Stimulated activated CD8-positive, alpha-beta memory T cell treated with anti-CD3 and anti-CD28 coated beads, Interleukin-12 subunit alpha, Interleukin-12 subunit beta, amount 100 ng/mL, for 24 hours (primary cell): ENCODE measurements at regions not wholly inside any gene's neighbourhood (a gene's known extent, or its start where the extent isn't known, plus 50 kb on each side); places are given as distances from the start of the nearest gene placed in this dataset.
"Not testable (repeated sequence)": the region's sequence is repeated elsewhere in the genome, so short reads cannot be mapped to it uniquely, and the experiment has no call there.

ENCODE experiments used
- DNase-seq: peaks from one replicate; pipeline ENCODE4 v3.0.0-alpha.2; 2020; ENCODE audit errors: extremely low read depth

DNA sequence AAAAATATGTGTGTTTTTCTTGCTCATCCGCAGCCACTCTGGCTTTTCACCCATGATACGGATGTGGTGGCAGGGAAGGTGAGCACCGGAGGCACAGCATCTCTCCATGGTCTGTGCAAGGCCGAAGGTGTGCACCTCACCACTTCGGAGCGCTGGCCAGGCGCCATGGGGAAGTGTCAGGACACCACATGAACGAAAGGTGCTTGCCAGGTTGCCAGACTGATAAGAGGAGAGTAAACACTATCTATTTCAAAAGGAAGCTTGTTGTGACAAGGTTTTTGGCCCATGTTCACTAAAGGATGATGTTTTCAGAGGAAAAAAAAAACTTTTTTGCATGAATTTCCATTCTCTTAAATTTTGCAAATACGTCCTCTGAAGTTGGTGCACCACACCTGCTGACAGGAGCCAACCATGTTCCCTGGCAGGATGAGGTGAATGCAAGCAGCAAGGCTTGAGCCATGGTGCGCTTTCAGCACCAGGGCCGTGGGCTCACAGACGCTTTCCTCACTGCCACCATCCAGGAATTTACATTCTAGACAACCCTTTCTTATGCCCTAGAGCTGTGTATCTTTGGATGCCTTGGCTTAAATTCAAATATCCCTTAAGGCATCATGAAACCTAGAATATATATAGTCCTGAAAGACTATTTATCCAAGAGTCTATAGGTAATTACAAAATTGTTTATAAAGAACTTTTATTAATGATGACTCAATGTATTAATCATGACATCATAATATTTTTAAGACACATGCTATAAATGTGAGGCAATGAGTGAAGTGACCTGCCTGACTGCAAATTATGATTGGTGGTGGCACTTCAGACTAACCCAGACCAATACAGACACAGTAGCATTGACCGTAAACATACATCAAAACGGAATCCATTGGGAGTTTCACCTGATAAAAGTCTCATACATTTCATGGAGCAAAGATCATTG lies 234.5 kb downstream of the TFAP2A start:
- DNase-seq = no peak

DNA sequence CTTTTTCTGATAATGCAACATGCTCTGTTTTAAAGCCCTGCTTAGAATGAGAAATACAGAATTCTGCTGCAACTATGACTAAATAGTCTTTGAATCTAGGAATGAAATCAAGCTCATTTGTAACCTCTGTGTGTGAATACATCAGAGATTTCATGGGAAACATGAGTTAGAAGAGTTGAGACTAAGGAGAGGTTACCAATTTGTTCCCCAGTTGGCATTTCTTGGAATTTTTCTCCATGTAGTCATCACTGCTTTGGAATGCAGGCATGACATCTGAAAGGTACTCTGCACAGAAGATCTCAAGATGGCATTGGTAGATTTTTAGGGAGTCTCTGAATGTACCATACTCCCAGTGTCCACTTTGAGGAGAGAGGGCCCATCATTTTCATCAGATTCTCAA lies 237.2 kb downstream of the TFAP2A start:
- DNase-seq = no peak

DNA sequence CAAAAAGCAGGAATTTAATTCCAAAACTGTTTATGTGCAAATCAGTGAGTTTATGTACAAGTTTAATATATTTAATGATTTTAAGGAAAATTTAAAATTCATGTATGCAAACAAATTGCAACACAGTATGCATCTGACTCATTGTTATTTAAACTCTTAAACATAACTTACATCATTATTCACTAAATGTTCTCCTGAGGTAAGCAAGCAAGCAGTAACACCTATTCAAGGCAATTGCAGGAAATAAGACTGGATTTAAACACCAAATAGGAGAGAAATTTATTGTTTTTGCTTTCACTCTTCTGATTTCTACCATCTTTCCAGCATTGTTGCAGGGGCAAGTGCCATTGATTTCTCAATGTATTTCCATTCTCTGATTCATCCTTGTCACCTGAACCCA lies 239.5 kb downstream of the TFAP2A start:
- DNase-seq = no peak

DNA sequence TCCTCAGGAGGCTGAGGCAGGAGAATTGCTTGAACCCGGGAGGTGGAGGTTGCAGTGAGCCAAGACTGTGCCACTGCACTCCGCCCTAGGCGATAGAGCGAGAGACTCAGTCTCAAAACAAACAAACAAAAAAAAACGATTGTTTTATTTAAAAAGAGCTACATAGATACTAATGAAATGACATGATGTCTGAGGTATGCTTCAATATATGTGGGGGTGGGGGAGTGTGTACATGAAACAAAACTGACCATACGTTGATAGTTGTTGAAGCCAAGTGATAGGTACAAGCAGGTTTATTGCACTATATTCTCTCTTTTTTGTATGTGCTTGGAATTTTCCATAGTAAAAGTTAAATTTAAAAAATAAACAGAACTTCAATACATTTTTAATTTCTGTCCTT lies 240.1 kb downstream of the TFAP2A start:
- no peak for DNase-seq

DNA sequence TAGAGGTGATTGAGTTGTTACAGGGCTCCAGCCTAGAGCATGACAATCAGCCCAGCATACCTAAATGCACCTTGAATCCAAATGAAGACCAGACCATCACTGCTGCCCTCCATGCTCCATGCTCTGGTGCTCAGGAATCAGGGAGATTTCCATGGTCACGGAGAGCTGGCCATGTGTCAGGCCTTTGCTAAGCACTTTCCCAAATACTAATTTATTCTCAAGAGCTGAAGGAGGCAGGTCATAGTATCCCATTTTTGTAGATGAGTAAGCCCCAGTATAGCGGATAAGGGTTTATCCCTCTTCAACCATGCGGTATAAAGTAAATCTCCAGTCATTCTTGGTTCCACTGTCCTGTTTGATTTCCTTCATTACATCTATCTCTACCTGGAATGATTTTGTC lies 240.8 kb downstream of the TFAP2A start:
- DNase-seq = no peak

DNA sequence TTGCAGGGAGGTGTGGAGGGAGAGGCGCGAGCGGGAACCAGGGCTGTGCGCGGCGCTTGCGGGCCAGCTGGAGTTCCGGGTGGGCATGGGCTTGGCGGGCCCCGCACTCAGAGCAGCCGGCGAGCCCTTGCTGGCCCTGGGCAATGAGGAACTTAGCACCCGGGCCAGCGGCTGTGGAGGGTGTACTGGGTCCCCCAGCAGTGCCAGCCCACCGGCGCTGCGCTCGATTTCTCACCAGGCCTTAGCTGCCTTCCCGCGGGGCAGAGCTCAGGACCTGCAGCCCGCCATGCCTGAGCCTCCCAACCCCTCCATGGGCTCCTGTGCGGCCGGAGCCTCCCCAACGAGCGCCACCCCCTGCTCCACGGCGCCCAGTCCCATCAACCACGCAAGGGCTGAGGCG lies 243.2 kb downstream of the TFAP2A start:
- not testable (repeated sequence) for DNase-seq

DNA sequence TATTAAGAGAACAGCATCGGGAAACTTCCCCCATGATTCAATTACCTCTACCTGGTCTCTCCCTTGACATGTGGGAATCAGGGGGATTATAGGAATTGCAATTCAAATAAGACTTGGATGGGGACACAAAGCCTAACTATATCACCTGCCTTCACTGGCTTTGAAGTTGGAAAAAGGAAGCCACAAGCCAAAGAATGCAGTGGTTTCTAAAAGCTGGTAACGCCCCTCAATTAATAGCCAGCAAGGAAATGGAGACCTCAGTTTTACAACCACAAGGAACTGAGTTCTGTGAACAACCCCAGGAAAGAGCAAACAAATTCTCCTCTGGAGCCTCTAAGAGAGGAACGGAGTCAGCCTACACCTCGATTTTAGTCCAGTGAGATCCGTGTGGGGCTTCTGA lies 244.1 kb downstream of the TFAP2A start:
- DNase-seq = no peak

DNA sequence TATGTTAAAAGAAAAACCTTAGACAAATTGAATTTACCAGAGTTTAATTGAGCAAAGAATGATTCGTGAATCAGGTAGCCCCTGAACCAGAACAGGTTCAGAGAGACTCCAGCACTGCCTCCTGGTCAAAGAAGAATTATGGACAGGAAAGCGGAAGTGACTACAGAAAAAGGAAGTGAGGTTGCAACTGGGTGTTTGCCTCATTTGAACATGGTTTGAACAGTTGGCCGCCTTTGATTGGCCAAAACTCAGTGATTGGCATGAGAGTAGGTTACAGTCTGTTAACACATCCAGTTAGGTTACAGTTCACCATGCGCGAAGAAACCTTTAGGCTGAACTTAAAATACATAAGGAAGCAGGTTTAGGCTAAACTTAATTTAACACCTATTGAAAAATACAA lies 248.8 kb downstream of the TFAP2A start:
- DNase-seq = no peak

DNA sequence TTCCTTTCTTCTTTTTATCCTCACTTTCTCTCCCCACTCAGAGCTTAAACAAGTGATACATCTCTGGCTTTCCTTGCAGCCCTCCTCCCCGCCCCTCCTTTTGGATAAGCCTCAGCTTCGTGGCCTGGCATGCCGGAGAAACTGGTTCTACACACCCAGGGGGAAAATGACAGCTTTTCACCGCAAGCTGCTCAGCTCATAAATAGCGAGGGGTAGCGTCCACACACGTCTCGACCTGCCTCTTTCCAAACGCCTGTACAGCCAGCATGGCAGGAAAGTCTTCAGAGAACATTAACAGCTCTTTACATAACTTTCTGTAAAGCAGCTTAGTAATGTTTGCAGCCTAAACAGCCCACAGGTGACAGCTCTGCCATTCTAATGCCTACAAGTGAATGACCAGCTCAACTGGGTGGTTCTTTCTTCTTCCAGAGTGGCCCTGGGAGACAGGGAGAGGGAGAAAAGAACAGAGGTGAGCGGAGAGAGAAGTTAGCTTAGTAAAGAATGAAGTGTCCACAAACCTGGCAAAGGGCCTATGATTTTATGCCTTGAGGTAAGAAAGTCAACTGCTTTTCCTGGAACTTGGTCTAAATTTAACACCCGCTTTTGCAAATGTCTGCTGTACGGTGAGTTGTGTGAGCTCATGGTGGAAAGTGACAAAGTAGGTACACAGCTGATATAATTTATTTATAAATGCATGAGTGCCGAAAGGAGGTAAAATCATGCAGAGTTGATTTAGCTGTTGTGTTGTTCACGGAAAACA lies 251.5 kb downstream of the TFAP2A start:
- no peak for DNase-seq

DNA sequence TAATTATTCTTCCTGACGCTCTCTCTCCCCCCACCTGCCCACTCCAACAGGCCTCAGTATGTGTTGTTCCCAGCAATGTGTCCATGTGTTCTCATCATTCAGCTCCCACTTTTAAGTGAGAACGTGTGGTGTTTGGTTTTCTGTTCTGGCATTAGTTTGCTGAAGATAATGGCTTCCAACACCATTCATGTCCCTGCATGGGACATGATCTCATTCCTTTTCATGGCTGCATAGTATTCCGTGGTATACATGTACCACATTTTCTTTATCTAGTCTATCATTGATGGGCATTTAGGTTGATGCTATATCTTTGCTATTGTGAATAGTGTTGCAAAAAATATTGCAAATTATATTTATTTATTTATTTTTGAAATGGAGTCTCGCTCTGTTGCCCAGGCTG lies 258.0 kb downstream of the TFAP2A start:
- DNase-seq = no peak

DNA sequence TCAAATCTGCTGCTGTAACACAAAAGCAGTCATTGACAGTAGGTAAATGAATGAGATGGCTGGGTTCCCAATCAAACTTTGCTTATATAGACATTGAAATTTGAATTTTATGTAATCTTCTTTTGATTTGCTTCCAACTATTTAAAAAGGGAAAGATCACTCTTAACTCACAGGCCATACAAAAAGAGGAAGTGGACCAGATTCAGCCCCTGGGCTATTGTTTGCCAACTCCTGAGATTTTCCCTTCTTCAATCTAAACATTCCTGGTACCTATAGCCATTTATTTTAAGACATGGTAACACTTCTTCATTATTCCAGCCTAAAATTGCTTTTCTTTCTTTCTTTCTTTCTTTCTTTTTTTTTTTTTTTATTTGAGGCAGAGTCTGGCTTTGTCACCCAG lies 260.6 kb downstream of the TFAP2A start:
- no peak for DNase-seq

DNA sequence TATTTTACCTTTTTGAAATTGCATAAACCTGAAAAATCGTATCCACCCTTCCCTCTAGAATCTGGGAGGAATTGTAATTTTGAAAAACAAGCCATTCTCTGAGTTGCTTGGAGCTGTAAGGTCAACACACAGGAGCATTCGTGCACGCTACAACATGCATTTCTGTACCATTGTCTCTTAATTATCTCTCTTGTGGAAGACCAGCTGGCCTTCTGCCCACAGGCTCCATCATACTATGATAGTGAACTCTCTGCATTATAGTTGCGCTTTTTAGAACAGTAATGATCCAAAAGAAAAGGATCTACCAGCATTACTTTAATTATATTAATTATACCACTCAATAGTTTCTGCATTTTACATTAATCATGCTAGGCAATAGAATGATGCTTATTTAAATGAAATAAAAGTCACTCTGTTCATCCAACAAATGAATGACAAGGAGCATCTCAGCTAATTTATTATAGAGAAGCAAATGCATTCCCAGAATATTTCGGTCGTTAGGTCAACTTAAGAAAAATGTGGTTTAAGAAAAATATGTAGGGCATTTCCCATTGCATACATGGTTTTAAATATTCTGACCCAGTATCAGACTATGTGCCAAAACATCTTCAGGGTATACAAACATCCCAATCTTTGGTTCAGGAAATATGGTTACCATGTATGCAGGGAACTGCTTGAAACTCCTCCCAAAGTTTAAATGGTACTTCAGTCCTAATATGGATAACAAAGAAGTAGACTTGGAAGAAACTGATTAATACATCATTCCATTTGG lies 263.5 kb downstream of the TFAP2A start:
- DNase-seq = no peak

DNA sequence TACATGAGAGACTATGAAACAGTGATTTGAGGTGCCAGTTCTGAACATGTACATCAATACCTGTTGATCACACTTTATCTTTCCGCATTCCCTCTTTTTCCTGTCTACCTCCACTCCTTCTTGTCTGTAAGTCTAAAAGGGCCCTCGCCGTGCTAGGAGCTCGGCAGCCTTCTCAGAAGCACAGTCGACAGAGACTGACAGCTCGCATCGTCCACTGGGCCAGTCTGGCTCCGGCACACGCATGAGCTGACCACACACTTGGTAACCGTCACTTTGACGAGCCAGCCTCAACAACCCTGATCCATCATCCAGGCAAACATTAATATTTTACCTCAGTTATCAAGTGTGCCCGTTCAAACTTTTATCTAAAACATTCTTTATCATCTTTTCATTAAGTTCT lies 265.3 kb downstream of the TFAP2A start:
- DNase-seq = no peak

DNA sequence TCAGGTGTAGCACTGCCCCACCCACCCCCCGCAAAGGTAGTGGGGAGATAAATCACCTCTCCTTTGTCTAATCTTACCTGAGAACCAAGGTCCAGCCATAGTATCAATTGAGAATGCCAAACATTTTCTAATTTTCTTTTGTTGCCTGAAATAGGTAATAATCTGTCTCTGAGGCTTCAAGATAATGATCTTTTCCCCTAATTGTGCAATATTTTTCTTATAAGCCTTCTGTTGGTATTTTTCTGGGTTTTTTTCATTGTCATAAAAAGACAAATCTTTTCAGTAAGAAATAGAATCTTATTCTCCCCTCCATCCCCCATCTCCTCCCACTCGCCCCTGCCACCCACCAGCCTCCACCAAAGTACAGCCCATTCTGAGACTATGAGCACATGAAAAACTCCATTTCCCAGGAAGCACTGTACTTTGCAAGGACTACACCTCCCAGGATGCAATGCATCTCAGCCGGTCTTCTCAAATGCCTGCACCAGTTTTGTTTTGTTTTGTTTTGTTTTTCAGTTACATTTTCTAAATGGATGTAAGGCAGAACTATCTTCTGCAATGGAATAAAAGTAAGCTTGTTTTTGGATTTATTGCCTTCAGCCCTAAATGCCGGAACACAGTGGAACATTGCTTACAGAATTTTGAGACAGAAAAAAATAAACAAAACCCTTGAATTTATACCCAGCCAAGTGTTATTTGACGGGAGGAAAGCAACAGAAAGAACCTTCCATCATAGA lies 268.0 kb downstream of the TFAP2A start:
- no peak for DNase-seq

DNA sequence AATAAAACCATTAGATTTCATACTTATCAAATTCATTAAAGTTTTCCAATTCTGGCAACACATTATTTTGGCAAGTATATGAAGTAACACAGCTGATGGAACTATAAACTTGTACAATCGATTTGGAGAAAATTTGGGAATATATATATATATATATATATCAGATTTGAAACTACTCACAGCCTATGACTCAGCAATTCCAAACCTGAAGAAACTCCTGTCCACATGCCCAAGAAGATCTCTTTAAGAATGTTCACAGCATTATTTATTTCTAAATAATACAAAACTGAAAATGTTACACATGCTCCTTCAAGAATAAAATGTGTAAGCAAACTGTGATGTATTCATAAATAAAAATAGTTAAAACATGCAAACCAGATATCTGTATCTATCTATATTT lies 270.1 kb downstream of the TFAP2A start:
- no peak for DNase-seq

DNA sequence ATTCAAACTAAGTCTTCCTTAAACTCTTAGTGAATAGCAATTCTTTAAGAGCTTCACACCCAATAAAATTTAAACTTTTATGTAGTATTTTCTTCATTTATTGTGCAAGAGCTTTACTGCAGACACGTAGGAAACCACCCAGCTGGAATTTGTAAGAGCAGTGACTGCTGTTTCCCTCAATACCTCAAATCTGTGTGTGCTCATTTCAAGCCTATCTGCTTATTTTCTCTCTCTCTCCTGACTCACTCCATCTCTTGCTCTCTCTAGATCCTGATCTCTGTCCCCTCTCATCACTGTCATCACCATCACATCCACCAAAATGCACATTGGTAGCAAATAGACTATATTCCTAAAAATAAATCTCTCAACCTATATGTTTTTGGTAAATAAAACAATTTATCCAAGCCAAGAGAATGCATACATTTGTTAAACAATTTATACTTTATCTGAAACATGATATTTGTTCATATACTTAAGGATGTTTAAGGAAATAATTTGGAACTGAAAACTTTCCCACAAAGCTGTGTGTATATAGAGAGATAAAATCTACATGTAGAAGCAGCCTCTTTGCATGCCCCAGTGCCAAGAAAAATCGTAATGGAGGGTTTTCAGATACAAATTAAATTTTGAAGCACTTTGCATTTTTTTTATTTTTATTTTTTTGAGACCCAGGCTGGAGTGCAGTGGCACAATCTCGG lies 273.0 kb downstream of the TFAP2A start:
- DNase-seq = no peak

DNA sequence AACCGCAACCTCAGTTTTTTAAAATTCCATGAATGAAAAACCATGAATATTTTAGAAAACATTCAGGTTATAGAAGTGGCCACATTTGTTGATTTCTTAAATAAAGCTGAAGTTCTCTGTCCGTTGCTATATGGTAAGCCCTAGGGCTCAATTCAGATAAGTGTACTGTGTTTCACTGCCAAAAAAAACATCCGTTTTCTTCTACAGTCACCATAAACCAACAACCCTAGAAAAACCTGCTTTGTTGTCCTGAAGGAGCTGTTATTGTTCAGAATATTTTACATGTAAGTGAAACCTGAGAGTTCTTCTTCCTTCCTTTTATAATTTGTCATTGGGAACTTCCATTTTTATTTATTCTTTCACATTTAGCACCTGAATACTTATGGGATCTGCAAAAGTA lies 274.1 kb downstream of the TFAP2A start:
- no peak for DNase-seq

DNA sequence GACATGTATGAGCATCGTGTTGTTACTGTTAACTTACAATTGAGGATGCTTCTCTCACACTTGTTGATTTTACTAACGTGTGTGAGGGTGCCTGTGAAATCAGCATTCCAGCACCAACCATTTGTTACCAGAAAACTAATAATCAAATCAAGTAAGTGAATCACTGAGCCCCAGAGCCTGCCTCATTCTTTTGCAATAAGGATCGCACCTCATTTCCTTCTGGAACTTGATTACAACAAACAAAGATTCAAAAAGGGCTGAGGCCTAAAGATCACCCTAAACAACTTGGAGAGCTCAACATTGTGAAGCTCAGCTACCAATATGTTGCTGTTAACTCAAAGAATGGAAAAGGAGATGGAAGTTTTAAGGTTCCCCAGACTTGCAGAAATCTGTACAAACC lies 274.7 kb downstream of the TFAP2A start:
- DNase-seq = no peak

DNA sequence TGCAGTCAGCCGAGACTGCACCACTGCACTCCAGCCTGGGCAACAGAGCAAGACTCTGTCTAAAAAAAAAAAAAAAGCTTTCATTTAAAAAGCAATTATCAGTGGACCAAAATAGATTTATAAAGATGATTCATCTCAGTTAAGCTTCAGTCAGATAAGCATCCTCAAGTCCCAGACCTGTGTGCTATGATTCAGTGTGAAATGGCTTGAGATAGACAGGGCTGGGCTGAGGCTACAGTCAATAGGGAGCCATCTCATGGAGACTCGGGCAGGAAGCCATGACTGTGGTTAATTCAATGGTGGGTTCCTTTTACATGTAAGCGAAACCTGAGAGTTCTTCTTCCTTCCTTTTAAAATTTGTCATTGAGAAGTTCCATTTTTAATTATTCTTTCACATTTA lies 276.0 kb downstream of the TFAP2A start:
- no peak for DNase-seq

DNA sequence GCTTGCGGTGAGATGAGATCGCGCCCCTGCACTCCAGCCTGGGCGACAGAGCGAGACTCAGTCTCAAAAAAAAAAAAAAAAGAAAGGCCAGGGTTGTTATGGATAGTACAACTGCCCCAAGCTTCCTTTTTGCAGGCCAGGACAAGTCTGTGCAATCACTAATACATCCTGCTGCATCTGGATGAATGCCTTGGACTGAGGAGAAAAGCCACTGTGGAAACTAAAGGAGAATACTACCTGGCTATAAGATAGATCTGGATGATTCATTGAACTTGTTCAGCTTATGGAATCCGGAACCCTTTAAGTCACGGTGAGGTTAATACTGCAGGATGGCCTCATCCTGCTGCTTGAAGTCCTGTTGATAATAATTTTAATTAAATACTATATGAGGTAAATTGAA lies 278.2 kb downstream of the TFAP2A start:
- DNase-seq = no peak

DNA sequence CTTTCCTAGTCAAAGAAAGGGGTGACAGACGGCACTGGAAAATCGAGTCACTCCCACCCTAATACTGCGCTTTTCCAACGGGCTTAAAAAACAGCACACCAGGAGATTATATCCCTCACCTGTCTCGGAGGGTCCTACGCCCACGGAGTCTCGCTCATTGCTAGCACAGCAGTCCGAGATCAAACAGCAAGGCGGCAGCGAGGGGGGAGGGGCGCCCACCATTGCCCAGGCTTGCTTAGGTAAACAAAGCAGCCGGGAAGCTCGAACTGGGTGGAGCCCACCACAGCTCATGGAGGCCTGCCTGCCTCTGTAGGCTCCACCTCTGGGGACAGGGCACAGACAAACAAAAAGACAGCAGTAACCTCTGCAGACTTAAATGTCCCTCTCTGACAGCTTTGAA lies 280.7 kb downstream of the TFAP2A start:
- not testable (repeated sequence) for DNase-seq
